ENCODE measurements at regions not wholly inside any gene's neighbourhood (a gene's known extent, or its start where the extent isn't known, plus 50 kb on each side); places are given as distances from the start of the nearest gene placed in this dataset.

GRCh38 chr17:77701996-77702395 lies 256.5 kb upstream of the TNRC6C start:
- WGBS, 2 donors (ENCODE audit: extremely low coverage in 2 of 2, insufficient read length in 2 of 2, insufficient replicate concordance in 1 of 2): no CpG with 5 or more reads among the region's 5 CpGs
- H4K8ac ChIP-seq (ENCODE audit: low read depth, low read length): no peak overlapping the region
- no peak overlapping the region for H4K91ac ChIP-seq (ENCODE audit: low read depth, low read length, poor library complexity)
- peaks cover 0 to 31% (median 1%) of the 10 kb centered on the region in 3 experiments for H3K27me3 ChIP-seq (ENCODE audit: control insufficient read depth in 3 of 3, insufficient read depth in 3 of 3, low read depth in 1 of 3, low read length in 3 of 3)
- no peak overlapping the region for H2BK12ac ChIP-seq (ENCODE audit: low read length)
- no peak overlapping the region for H3K27ac ChIP-seq (replicated peaks; ENCODE audit: low read length)
- H2BK15ac ChIP-seq (ENCODE audit: low read length): no peak overlapping the region
- no peak overlapping the region for H3K4me2 ChIP-seq (ENCODE audit: insufficient read depth, low read length, poor library complexity, severe bottlenecking)
- H3K79me1 ChIP-seq (ENCODE audit: low read depth, low read length): no peaks in the 10 kb centered on the region
- no peak overlapping the region for H3K4ac ChIP-seq (ENCODE audit: low read length)
- no peak overlapping the region for H3K14ac ChIP-seq (ENCODE audit: low read length)
- peaks cover 7 to 23% of the 10 kb centered on the region in 2 donors for H3K9me3 ChIP-seq (replicated peaks in 1 of 2; ENCODE audit: control insufficient read depth in 2 of 2, insufficient read depth in 1 of 2, low read depth in 1 of 2, low read length in 2 of 2)
- no peak overlapping the region for H3K18ac ChIP-seq (ENCODE audit: low read length)
- no peak overlapping the region for H2AK5ac ChIP-seq (ENCODE audit: low read depth, low read length)
- H3K4me3 ChIP-seq (ENCODE audit: low read length in 2 of 2): no peak overlapping the region
- DNase-seq (ENCODE audit: low spot score): no peak
- H3K4me1 ChIP-seq (ENCODE audit: control insufficient read depth in 2 of 2, insufficient read depth in 1 of 2, low read depth in 1 of 2, low read length in 2 of 2): peaks cover 0 to 2% of the 10 kb centered on the region in 2 donors
- H3K36me3 ChIP-seq (replicated peaks in 1 of 2; ENCODE audit: control insufficient read depth in 2 of 2, insufficient read depth in 2 of 2, low read length in 2 of 2): no peaks in the 10 kb centered on the region
- H3K9ac ChIP-seq (ENCODE audit: low read depth, low read length, poor library complexity): no peak overlapping the region
- H2BK5ac ChIP-seq (ENCODE audit: low read length): no peak overlapping the region
- H2AFZ ChIP-seq (ENCODE audit: low read length): no peak overlapping the region
- no peak overlapping the region for H3K23ac ChIP-seq (ENCODE audit: low read depth, low read length, poor library complexity)
- H2BK120ac ChIP-seq (ENCODE audit: low read depth, low read length): no peak overlapping the region

DNA sequence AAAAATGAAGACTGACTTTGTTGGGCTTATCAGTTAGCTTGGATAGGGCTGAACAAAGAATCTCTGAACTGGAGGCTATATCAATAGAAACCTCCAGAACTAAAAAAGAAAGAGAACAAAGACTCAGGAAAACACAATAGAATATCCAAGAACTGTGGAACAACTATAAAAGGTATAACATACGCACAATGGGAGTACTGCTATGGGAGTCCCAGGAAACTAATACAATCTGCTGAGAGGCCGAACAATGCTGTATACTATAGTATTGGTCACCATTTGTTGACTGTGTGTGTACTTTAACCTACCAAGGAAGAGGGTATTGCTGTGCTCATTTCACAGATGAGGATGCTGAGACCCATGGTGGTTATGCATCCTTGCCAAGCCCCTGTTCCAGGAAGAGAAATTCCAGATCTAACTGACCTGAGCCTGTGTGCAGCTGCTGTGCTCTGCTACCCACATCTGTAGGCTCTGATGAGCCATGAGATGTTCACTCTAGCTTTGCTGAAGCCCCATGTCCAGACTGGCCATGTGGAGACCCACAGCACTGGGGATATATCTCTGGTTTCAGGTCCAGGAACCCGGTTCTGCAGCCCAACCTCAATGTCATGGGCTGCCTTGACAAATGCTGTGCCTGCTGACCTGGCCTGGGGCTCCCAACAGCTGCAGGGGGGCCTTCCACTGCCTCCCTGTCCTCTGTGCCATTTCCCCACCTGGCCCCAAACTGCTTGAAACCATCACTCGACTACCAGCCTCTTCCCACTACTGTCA lies 254.3 kb upstream of the TNRC6C start:
- H3K4me3 ChIP-seq (ENCODE audit: low read length in 2 of 2): no peak overlapping the region
- no peak overlapping the region for H3K4me2 ChIP-seq (ENCODE audit: insufficient read depth, low read length, poor library complexity, severe bottlenecking)
- H3K9me3 ChIP-seq (replicated peaks in 1 of 2; ENCODE audit: control insufficient read depth in 2 of 2, insufficient read depth in 1 of 2, low read depth in 1 of 2, low read length in 2 of 2): peaks cover 7 to 26% of the 10 kb centered on the region in 2 donors
- no peak overlapping the region for H4K91ac ChIP-seq (ENCODE audit: low read depth, low read length, poor library complexity)
- H2BK5ac ChIP-seq (ENCODE audit: low read length): no peak overlapping the region
- no peak overlapping the region for H2AK5ac ChIP-seq (ENCODE audit: low read depth, low read length)
- H3K36me3 ChIP-seq (replicated peaks in 1 of 2; ENCODE audit: control insufficient read depth in 2 of 2, insufficient read depth in 2 of 2, low read length in 2 of 2): no peaks in the 10 kb centered on the region
- no peak overlapping the region for H2AFZ ChIP-seq (ENCODE audit: low read length)
- H4K8ac ChIP-seq (ENCODE audit: low read depth, low read length): no peak overlapping the region
- H2BK12ac ChIP-seq (ENCODE audit: low read length): no peak overlapping the region
- H3K4me1 ChIP-seq (ENCODE audit: control insufficient read depth in 2 of 2, insufficient read depth in 1 of 2, low read depth in 1 of 2, low read length in 2 of 2): no peaks in the 10 kb centered on the region
- no peak overlapping the region for H2BK120ac ChIP-seq (ENCODE audit: low read depth, low read length)
- DNase-seq (ENCODE audit: low spot score): no peak
- H2BK15ac ChIP-seq (ENCODE audit: low read length): no peak overlapping the region
- H3K27me3 ChIP-seq (ENCODE audit: control insufficient read depth in 3 of 3, insufficient read depth in 3 of 3, low read depth in 1 of 3, low read length in 3 of 3): peaks cover 0 to 10% (median 0%) of the 10 kb centered on the region in 3 experiments
- H3K27ac ChIP-seq (replicated peaks; ENCODE audit: low read length): no peak overlapping the region
- WGBS, 2 donors (ENCODE audit: extremely low coverage in 2 of 2, insufficient read length in 2 of 2, insufficient replicate concordance in 1 of 2): no CpG with 5 or more reads among the region's 4 CpGs
- no peaks in the 10 kb centered on the region for H3K79me1 ChIP-seq (ENCODE audit: low read depth, low read length)
- no peak overlapping the region for H3K14ac ChIP-seq (ENCODE audit: low read length)
- H3K18ac ChIP-seq (ENCODE audit: low read length): no peak overlapping the region
- H3K4ac ChIP-seq (ENCODE audit: low read length): no peak overlapping the region
- no peak overlapping the region for H3K9ac ChIP-seq (ENCODE audit: low read depth, low read length, poor library complexity)
- H3K23ac ChIP-seq (ENCODE audit: low read depth, low read length, poor library complexity): no peak overlapping the region

GRCh38 chr17:77706938-77707337 lies 251.6 kb upstream of the TNRC6C start:
- Histone ChIP-seq H2BK15ac (ENCODE audit: low read length) (no peak overlapping the region), H2AK5ac (ENCODE audit: low read depth, low read length) (no peak overlapping the region), H3K14ac (ENCODE audit: low read length) (no peak overlapping the region), H2BK5ac (ENCODE audit: low read length) (no peak overlapping the region), H2AFZ (ENCODE audit: low read length) (no peak overlapping the region), H3K27ac (replicated peaks; ENCODE audit: low read length) (no peak overlapping the region), H3K36me3 (replicated peaks in 1 of 2; ENCODE audit: control insufficient read depth in 2 of 2, insufficient read depth in 2 of 2, low read length in 2 of 2) (no peaks in the 10 kb centered on the region), H2BK120ac (ENCODE audit: low read depth, low read length) (no peak overlapping the region), H3K23ac (ENCODE audit: low read depth, low read length, poor library complexity) (no peak overlapping the region), H4K91ac (ENCODE audit: low read depth, low read length, poor library complexity) (no peak overlapping the region), H2BK12ac (ENCODE audit: low read length) (no peak overlapping the region), H3K4ac (ENCODE audit: low read length) (no peak overlapping the region), H3K4me3 (ENCODE audit: low read length in 2 of 2) (no peak overlapping the region), H3K9me3 (replicated peaks in 1 of 2; ENCODE audit: control insufficient read depth in 2 of 2, insufficient read depth in 1 of 2, low read depth in 1 of 2, low read length in 2 of 2) (peaks cover 7 to 23% of the 10 kb centered on the region in 2 donors), H3K9ac (ENCODE audit: low read depth, low read length, poor library complexity) (no peak overlapping the region), H3K4me2 (ENCODE audit: insufficient read depth, low read length, poor library complexity, severe bottlenecking) (no peak overlapping the region), H3K18ac (ENCODE audit: low read length) (no peak overlapping the region), H3K27me3 (ENCODE audit: control insufficient read depth in 3 of 3, insufficient read depth in 3 of 3, low read depth in 1 of 3, low read length in 3 of 3) (no peaks in the 10 kb centered on the region), H4K8ac (ENCODE audit: low read depth, low read length) (no peak overlapping the region), H3K4me1 (ENCODE audit: control insufficient read depth in 2 of 2, insufficient read depth in 1 of 2, low read depth in 1 of 2, low read length in 2 of 2) (no peaks in the 10 kb centered on the region), H3K79me1 (ENCODE audit: low read depth, low read length) (no peaks in the 10 kb centered on the region)
- DNase-seq (ENCODE audit: low spot score): no peak
- no CpG with 5 or more reads among the region's 6 CpGs for WGBS, 2 donors (ENCODE audit: extremely low coverage in 2 of 2, insufficient read length in 2 of 2, insufficient replicate concordance in 1 of 2)

DNA sequence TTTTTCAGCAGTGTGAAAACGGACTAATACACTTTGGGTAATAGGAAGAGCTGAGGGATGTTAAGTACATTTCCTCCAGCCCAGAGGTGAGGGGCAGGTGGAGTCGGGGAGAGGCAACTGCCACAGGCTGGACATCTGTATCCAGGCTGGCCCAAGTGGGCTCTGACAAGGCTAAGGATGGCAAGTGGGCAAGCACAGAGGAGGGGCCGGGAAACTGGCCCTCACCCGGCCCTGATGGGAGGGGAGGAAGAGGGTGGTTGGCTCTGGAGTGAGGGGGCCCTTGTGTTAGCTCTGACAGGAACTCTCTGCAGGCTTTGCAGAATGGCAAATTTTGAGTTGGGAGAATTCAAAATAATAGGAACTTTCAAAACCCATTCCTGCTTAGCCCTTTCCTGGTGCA lies 251.0 kb upstream of the TNRC6C start:
- no peak for DNase-seq (ENCODE audit: low spot score)
- Histone ChIP-seq H3K9ac (ENCODE audit: low read depth, low read length, poor library complexity) (no peak overlapping the region), H3K18ac (ENCODE audit: low read length) (no peak overlapping the region), H3K36me3 (replicated peaks in 1 of 2; ENCODE audit: control insufficient read depth in 2 of 2, insufficient read depth in 2 of 2, low read length in 2 of 2) (no peaks in the 10 kb centered on the region), H4K8ac (ENCODE audit: low read depth, low read length) (no peak overlapping the region), H3K23ac (ENCODE audit: low read depth, low read length, poor library complexity) (no peak overlapping the region), H3K4me3 (ENCODE audit: low read length in 2 of 2) (no peak overlapping the region), H3K27me3 (ENCODE audit: control insufficient read depth in 3 of 3, insufficient read depth in 3 of 3, low read depth in 1 of 3, low read length in 3 of 3) (no peaks in the 10 kb centered on the region), H2AFZ (ENCODE audit: low read length) (no peak overlapping the region), H3K4me1 (ENCODE audit: control insufficient read depth in 2 of 2, insufficient read depth in 1 of 2, low read depth in 1 of 2, low read length in 2 of 2) (no peaks in the 10 kb centered on the region), H2BK15ac (ENCODE audit: low read length) (no peak overlapping the region), H2AK5ac (ENCODE audit: low read depth, low read length) (no peak overlapping the region), H4K91ac (ENCODE audit: low read depth, low read length, poor library complexity) (no peak overlapping the region), H3K9me3 (replicated peaks in 1 of 2; ENCODE audit: control insufficient read depth in 2 of 2, insufficient read depth in 1 of 2, low read depth in 1 of 2, low read length in 2 of 2) (peaks cover 7 to 20% of the 10 kb centered on the region in 2 donors), H2BK120ac (ENCODE audit: low read depth, low read length) (no peak overlapping the region), H3K27ac (replicated peaks; ENCODE audit: low read length) (no peak overlapping the region), H2BK12ac (ENCODE audit: low read length) (no peak overlapping the region), H3K4me2 (ENCODE audit: insufficient read depth, low read length, poor library complexity, severe bottlenecking) (no peak overlapping the region), H3K79me1 (ENCODE audit: low read depth, low read length) (no peaks in the 10 kb centered on the region), H3K4ac (ENCODE audit: low read length) (no peak overlapping the region), H3K14ac (ENCODE audit: low read length) (no peak overlapping the region), H2BK5ac (ENCODE audit: low read length) (no peak overlapping the region)
- no CpG with 5 or more reads among the region's 4 CpGs for WGBS, 2 donors (ENCODE audit: extremely low coverage in 2 of 2, insufficient read length in 2 of 2, insufficient replicate concordance in 1 of 2)
